T-cell (primary cell): ENCODE measurements at regions not wholly inside any gene's neighbourhood (a gene's known extent, or its start where the extent isn't known, plus 50 kb on each side); places are given as distances from the start of the nearest gene placed in this dataset.

Experiments used
- ATAC-seq, 4 experiments: fragments of 200-7000 bp in 3 of 4; fragments of 150-1000 bp in 1 of 4; cut with Tn5 transposase; replicated peaks in 1 of 4; 1 replicate in 3 of 4; 2 replicates in 1 of 4; pipeline ENCODE4 v1.10.0; 2021; ENCODE audit warnings: moderate library complexity in 3 of 4, mild to moderate bottlenecking in 2 of 4, moderate number of reproducible peaks in 1 of 4
- CTCF ChIA-PET, 2 donors: fragments of 300-600 bp; sonication (Branson Sonifier 250); formaldehyde crosslinking; loops; one replicate each; lab custom pipeline; 2022; ENCODE audit warnings: antibody characterized with exemption in 2 of 2; lab: Charles Lee
- POLR2A ChIA-PET, 2 donors: fragments of 300-600 bp; sonication (Branson Sonifier 250); formaldehyde crosslinking; loops; one replicate each; lab custom pipeline; 2022; ENCODE audit warnings: antibody characterized with exemption in 2 of 2; lab: Charles Lee
- DNase-seq, 35 experiments: peaks; one replicate each; pipeline versions ENCODE4 v3.0.0 to v3.0.0-alpha.2; 2013 to 2023
- H3K27ac ChIP-seq: one replicate; pipeline ENCODE4 v1.5.1; 2013; ENCODE audit warnings: low read length
- H3K27me3 ChIP-seq, 2 experiments: replicated peaks in 1 of 2; 1 replicate in 1 of 2; 2 replicates in 1 of 2; pipeline versions ENCODE4 v1.6.1 to v1.7.0; 2013; ENCODE audit warnings: low read length in 1 of 2, mixed read lengths in 1 of 2; ENCODE audit not compliant: control insufficient read depth in 2 of 2, insufficient read depth in 2 of 2; ENCODE audit errors: extremely low read depth in 1 of 2
- H3K36me3 ChIP-seq, 2 donors: 1 replicate in 1 of 2; 2 replicates in 1 of 2; pipeline versions ENCODE4 v1.6.1 to v1.7.0; 2013; ENCODE audit warnings: low read length in 1 of 2; ENCODE audit not compliant: control insufficient read depth in 2 of 2, insufficient read depth in 1 of 2; ENCODE audit errors: extremely low read depth in 1 of 2
- H3K4me1 ChIP-seq, 2 experiments: 1 replicate in 1 of 2; 2 replicates in 1 of 2; pipeline versions ENCODE4 v1.6.1 to v1.7.0; 2013; ENCODE audit warnings: low read length in 2 of 2, mixed read lengths in 1 of 2; ENCODE audit not compliant: insufficient read depth in 2 of 2, control insufficient read depth in 1 of 2; ENCODE audit errors: extremely low read depth in 1 of 2
- H3K4me3 ChIP-seq, 2 donors: 1 replicate in 1 of 2; 2 replicates in 1 of 2; pipeline versions ENCODE4 v1.5.1 to v1.7.0; 2013; ENCODE audit warnings: mild to moderate bottlenecking in 2 of 2, low read length in 1 of 2, moderate library complexity in 1 of 2; ENCODE audit not compliant: control insufficient read depth in 1 of 2; ENCODE audit errors: extremely low read depth in 1 of 2
- H3K9me3 ChIP-seq: 2 replicates; pipeline ENCODE4 v1.7.0; 2013
- H3K27ac Mint-ChIP-seq, 2 donors: one replicate each; pipeline ENCODE4 v1.8.0; 2020 to 2021; ENCODE audit warnings: mild to moderate bottlenecking in 2 of 2, mixed read lengths in 2 of 2
- H3K27me3 Mint-ChIP-seq, 2 donors: one replicate each; pipeline ENCODE4 v1.8.0; 2021 to 2022; ENCODE audit warnings: mixed read lengths in 2 of 2
- H3K36me3 Mint-ChIP-seq: one replicate; pipeline ENCODE4 v1.8.0; 2021; ENCODE audit warnings: mixed read lengths
- H3K4me1 Mint-ChIP-seq, 3 donors: one replicate each; pipeline ENCODE4 v1.8.0; 2020 to 2022; ENCODE audit warnings: mixed read lengths in 3 of 3, mild to moderate bottlenecking in 1 of 3
- H3K4me3 Mint-ChIP-seq, 3 donors: one replicate each; pipeline ENCODE4 v1.8.0; 2020 to 2022; ENCODE audit warnings: mild to moderate bottlenecking in 3 of 3, mixed read lengths in 3 of 3, moderate library complexity in 3 of 3
- H3K9me3 Mint-ChIP-seq, 3 donors: one replicate each; pipeline ENCODE4 v1.8.0; 2020 to 2022; ENCODE audit warnings: mixed read lengths in 3 of 3
- WGBS: methylation state at CpG from one replicate; pipeline ENCODE4 v1.1.5; 2013; ENCODE audit warnings: missing lambda C conversion rate; ENCODE audit not compliant: insufficient coverage; 5-methylcytosine and 5-hydroxymethylcytosine counted together

- Histone ChIP-seq H3K4me1 (no peaks in the 10 kb centered on the region), H3K4me3 (no peak overlapping the region), H3K27ac (no peak overlapping the region), H3K9me3 (no peaks in the 10 kb centered on the region), H3K27me3 (no peaks in the 10 kb centered on the region), H3K36me3 (no peaks in the 10 kb centered on the region)
- Mint-ChIP-seq H3K4me3 (no peak overlapping the region), H3K4me1 (no peaks in the 10 kb centered on the region), H3K9me3 (no peaks in the 10 kb centered on the region), H3K36me3 (no peaks in the 10 kb centered on the region), H3K27ac (no peak overlapping the region), H3K27me3 (peaks cover under 1% of the 10 kb centered on the region in 2 donors)
- DNase-seq (no peak), ATAC-seq (no peak)
- no CpG with 5 or more reads among the region's 1 CpG for WGBS
- ChIA-PET POLR2A (no interaction called here), CTCF (no interaction called here)
Measured at GRCh38 chr18:73944715-73945114, 202.9 kb downstream of the FBXO15 start.

GRCh38 chr18:73943763-73944162 is 203.9 kb downstream of the FBXO15 start:
- H3K4me3 Mint-ChIP-seq = no peak overlapping the region
- H3K4me1 Mint-ChIP-seq = no peaks in the 10 kb centered on the region
- H3K36me3 Mint-ChIP-seq = no peaks in the 10 kb centered on the region
- H3K27ac Mint-ChIP-seq = no peak overlapping the region
- Histone ChIP-seq H3K9me3 (no peaks in the 10 kb centered on the region), H3K36me3 (no peaks in the 10 kb centered on the region), H3K4me3 (no peak overlapping the region), H3K27ac (no peak overlapping the region), H3K27me3 (no peaks in the 10 kb centered on the region), H3K4me1 (no peaks in the 10 kb centered on the region)
- no peak for DNase-seq
- H3K9me3 Mint-ChIP-seq = no peaks in the 10 kb centered on the region
- ATAC-seq = no peak
- POLR2A ChIA-PET = no interaction called here
- H3K27me3 Mint-ChIP-seq = peaks cover 6 to 8% of the 10 kb centered on the region in 2 donors
- WGBS = 84% methylated on average over 9 of the region's 9 CpGs
- CTCF ChIA-PET = no interaction called here

- Histone ChIP-seq H3K27ac (no peak overlapping the region), H3K36me3 (no peaks in the 10 kb centered on the region), H3K4me1 (no peaks in the 10 kb centered on the region), H3K27me3 (no peaks in the 10 kb centered on the region), H3K9me3 (no peaks in the 10 kb centered on the region), H3K4me3 (no peak overlapping the region)
- no peaks in the 10 kb centered on the region for H3K36me3 Mint-ChIP-seq
- no peaks in the 10 kb centered on the region for H3K9me3 Mint-ChIP-seq
- peaks cover 6 to 8% of the 10 kb centered on the region in 2 donors for H3K27me3 Mint-ChIP-seq
- POLR2A ChIA-PET = no interaction called here
- CTCF ChIA-PET = no interaction called here
- no peak overlapping the region for H3K4me3 Mint-ChIP-seq
- no peak overlapping the region for H3K27ac Mint-ChIP-seq
- H3K4me1 Mint-ChIP-seq = no peaks in the 10 kb centered on the region
- no peak for ATAC-seq
- 83% methylated on average over 1 of the region's 4 CpGs for WGBS
- DNase-seq = no peak
Measured at GRCh38 chr18:73942956-73943355, 204.7 kb downstream of the FBXO15 start.

GRCh38 chr18:73942081-73942625 is 205.5 kb downstream of the FBXO15 start:
- POLR2A ChIA-PET = no interaction called here
- no peaks in the 10 kb centered on the region for H3K27me3 ChIP-seq
- no peak overlapping the region for H3K27ac ChIP-seq
- Mint-ChIP-seq H3K36me3 (no peaks in the 10 kb centered on the region), H3K27me3 (peaks cover 6 to 8% of the 10 kb centered on the region in 2 donors), H3K9me3 (no peaks in the 10 kb centered on the region), H3K27ac (no peak overlapping the region), H3K4me3 (no peak overlapping the region), H3K4me1 (no peaks in the 10 kb centered on the region)
- WGBS = no CpG with 5 or more reads among the region's 8 CpGs
- CTCF ChIA-PET = no interaction called here
- no peaks in the 10 kb centered on the region for H3K9me3 ChIP-seq
- no peaks in the 10 kb centered on the region for H3K4me1 ChIP-seq
- ATAC-seq (no peak), DNase-seq (no peak)
- no peaks in the 10 kb centered on the region for H3K36me3 ChIP-seq
- no peak overlapping the region for H3K4me3 ChIP-seq

GRCh38 chr18:73940721-73941120 is 206.9 kb downstream of the FBXO15 start:
- Histone ChIP-seq H3K27ac (no peak overlapping the region), H3K36me3 (no peaks in the 10 kb centered on the region), H3K9me3 (no peaks in the 10 kb centered on the region), H3K4me1 (no peaks in the 10 kb centered on the region), H3K4me3 (no peak overlapping the region), H3K27me3 (no peaks in the 10 kb centered on the region)
- Mint-ChIP-seq H3K4me3 (no peak overlapping the region), H3K27me3 (peaks cover 6 to 8% of the 10 kb centered on the region in 2 donors), H3K27ac (no peak overlapping the region), H3K9me3 (no peaks in the 10 kb centered on the region), H3K4me1 (no peaks in the 10 kb centered on the region), H3K36me3 (no peaks in the 10 kb centered on the region)
- no peak for DNase-seq
- ChIA-PET CTCF (no interaction called here), POLR2A (no interaction called here)
- WGBS = 79% methylated on average over 6 of the region's 8 CpGs
- ATAC-seq = no peak

GRCh38 chr18:73939391-73939790 is 208.2 kb downstream of the FBXO15 start:
- H3K4me3 Mint-ChIP-seq = no peak overlapping the region
- H3K4me3 ChIP-seq = no peak overlapping the region
- H3K4me1 Mint-ChIP-seq = no peaks in the 10 kb centered on the region
- ATAC-seq = no peak
- CTCF ChIA-PET = no interaction called here
- DNase-seq = no peak
- no peak overlapping the region for H3K27ac Mint-ChIP-seq
- peaks cover 6 to 8% of the 10 kb centered on the region in 2 donors for H3K27me3 Mint-ChIP-seq
- 95% methylated on average over 5 of the region's 5 CpGs for whole genome bisulfite sequencing
- H3K36me3 Mint-ChIP-seq = no peaks in the 10 kb centered on the region
- POLR2A ChIA-PET = no interaction called here
- H3K36me3 ChIP-seq = no peaks in the 10 kb centered on the region
- no peak overlapping the region for H3K27ac ChIP-seq
- no peaks in the 10 kb centered on the region for H3K4me1 ChIP-seq
- no peaks in the 10 kb centered on the region for H3K9me3 ChIP-seq
- no peaks in the 10 kb centered on the region for H3K9me3 Mint-ChIP-seq
- H3K27me3 ChIP-seq = no peaks in the 10 kb centered on the region

- Histone ChIP-seq H3K27me3 (peaks cover 0 to 2% of the 10 kb centered on the region in 2 experiments), H3K4me1 (no peaks in the 10 kb centered on the region), H3K4me3 (no peak overlapping the region), H3K27ac (no peak overlapping the region), H3K9me3 (no peaks in the 10 kb centered on the region), H3K36me3 (no peaks in the 10 kb centered on the region)
- H3K4me1 Mint-ChIP-seq = no peaks in the 10 kb centered on the region
- DNase-seq (no peak), ATAC-seq (no peak)
- no peaks in the 10 kb centered on the region for H3K27me3 Mint-ChIP-seq
- 70% methylated on average over 3 of the region's 3 CpGs for WGBS
- CTCF ChIA-PET = no interaction called here
- no peak overlapping the region for H3K4me3 Mint-ChIP-seq
- H3K36me3 Mint-ChIP-seq = no peaks in the 10 kb centered on the region
- no peaks in the 10 kb centered on the region for H3K9me3 Mint-ChIP-seq
- POLR2A ChIA-PET = no interaction called here
- no peak overlapping the region for H3K27ac Mint-ChIP-seq
Measured at GRCh38 chr18:73933685-73934084, 213.9 kb downstream of the FBXO15 start.
